ENCODE measurements at regions not wholly inside any gene's neighbourhood (a gene's known extent, or its start where the extent isn't known, plus 50 kb on each side); places are given as distances from the start of the nearest gene placed in this dataset.

DNA sequence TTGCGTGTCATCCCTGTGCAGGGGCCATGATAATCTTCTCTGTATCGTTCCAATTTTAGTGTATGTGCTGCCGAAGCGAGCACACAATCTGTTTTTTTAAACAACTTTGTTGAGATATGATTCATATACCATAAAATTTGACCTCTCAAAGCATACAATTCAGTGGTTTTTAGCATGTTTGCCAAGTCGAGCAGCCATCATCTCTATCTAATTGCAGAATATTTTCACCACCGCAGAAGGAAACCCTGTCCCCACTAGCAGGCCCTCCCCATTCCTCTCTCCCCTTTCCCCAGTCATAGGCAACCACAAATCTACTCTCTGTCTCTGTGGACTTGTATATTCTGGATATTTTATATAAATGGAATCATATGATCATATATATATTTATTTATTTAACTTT is 78.7 kb upstream of the TINAGL1 start:
- no peaks in the 10 kb centered on the region for H4K20me1 ChIP-seq (ENCODE audit: insufficient read depth, low read length)
- H3K79me2 ChIP-seq (ENCODE audit: insufficient read depth, low read depth, low read length) = no peaks in the 10 kb centered on the region
- no peak for TF ChIP-seq EZH2phosphoT487 (IDR thresholded peaks at IDR 0.05; ENCODE audit: borderline replicate concordance, low read depth, low read length)
- TF ChIP-seq CTCF (conservative IDR thresholded peaks at IDR 0.05; ENCODE audit: low read length) = no peak
- ChIA-PET CTCF (ENCODE audit: unreplicated experiment) (no interaction called here), POLR2A (no interaction called here)
- H3K9me3 ChIP-seq (ENCODE audit: low read length) = no peaks in the 10 kb centered on the region
- no TSS peak for BruUV-seq (replicated peaks)
- H3K27ac ChIP-seq (ENCODE audit: low read depth, low read length, poor library complexity, severe bottlenecking) = no peak overlapping the region
- H3K36me3 ChIP-seq (ENCODE audit: insufficient read depth, low read length) = no peaks in the 10 kb centered on the region
- H3K4me1 ChIP-seq (ENCODE audit: insufficient read depth, low read length, poor library complexity, severe bottlenecking) = peaks cover 14% of the 10 kb centered on the region
- no peaks in the 10 kb centered on the region for H3K9me2 ChIP-seq (ENCODE audit: insufficient read depth, low read length)
- H2AFZ ChIP-seq (ENCODE audit: low read length) = no peak overlapping the region
- no peak overlapping the region for H3K4me2 ChIP-seq (ENCODE audit: low read length)
- DNase-seq (ENCODE audit: low spot score) = no peak
- intact Hi-C loops (cut with micrococcal nuclease; ENCODE audit: unreplicated experiment) = no loop called here
- no peak overlapping the region for H3K4me3 ChIP-seq (ENCODE audit: low read depth, low read length, poor library complexity, severe bottlenecking)

DNA sequence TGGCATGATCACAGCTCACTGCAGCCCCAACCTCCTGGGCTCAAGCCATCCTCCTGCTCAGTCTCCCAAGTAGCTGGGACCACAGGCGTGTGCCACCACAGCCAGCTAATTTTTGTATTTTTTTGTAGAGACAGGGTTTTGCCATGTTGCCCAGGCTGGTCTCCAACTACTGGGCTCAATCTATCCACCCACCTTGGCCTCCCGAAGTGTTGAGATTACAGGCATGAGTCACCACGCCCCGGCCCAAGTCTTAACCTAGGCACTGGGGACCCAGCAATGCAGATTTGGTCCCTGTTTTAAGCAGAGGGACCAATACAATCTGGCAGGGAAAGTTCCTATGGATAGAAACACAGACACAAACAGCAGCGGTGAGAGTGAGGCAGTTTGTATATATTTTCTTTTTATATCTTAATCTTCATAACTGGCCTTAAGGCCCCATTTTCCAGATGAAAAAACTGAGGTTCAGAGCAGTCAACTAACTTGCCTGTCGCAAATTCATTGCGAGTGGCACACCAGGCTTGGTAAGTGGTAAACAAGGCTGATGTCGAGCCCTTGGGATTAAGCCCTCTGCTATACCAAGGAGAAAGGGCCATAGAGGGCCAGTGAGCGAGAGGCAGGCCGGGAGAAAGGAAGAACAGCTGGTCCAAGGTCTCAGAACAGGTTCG is 77.8 kb upstream of the TINAGL1 start:
- Histone ChIP-seq H3K4me2 (ENCODE audit: low read length) (no peak overlapping the region), H4K20me1 (ENCODE audit: insufficient read depth, low read length) (no peaks in the 10 kb centered on the region), H3K79me2 (ENCODE audit: insufficient read depth, low read depth, low read length) (no peaks in the 10 kb centered on the region), H3K36me3 (ENCODE audit: insufficient read depth, low read length) (no peaks in the 10 kb centered on the region), H2AFZ (ENCODE audit: low read length) (no peak overlapping the region), H3K9me3 (ENCODE audit: low read length) (no peaks in the 10 kb centered on the region), H3K4me3 (ENCODE audit: low read depth, low read length, poor library complexity, severe bottlenecking) (no peak overlapping the region), H3K27ac (ENCODE audit: low read depth, low read length, poor library complexity, severe bottlenecking) (no peak overlapping the region), H3K9me2 (ENCODE audit: insufficient read depth, low read length) (no peaks in the 10 kb centered on the region), H3K4me1 (ENCODE audit: insufficient read depth, low read length, poor library complexity, severe bottlenecking) (peaks cover 10% of the 10 kb centered on the region)
- TF ChIP-seq EZH2phosphoT487 (IDR thresholded peaks at IDR 0.05; ENCODE audit: borderline replicate concordance, low read depth, low read length) (no peak), CTCF (conservative IDR thresholded peaks at IDR 0.05; ENCODE audit: low read length) (no peak)
- ChIA-PET CTCF (ENCODE audit: unreplicated experiment) (no interaction called here), POLR2A (interaction anchor here (0.7 kb wide), 1 partner anchor 674 kb away, joined by 3 read pairs; no protein-coding TSS in a partner anchor)
- no TSS peak for BruUV-seq (replicated peaks)
- DNase-seq (ENCODE audit: low spot score) = no peak
- intact Hi-C loops (cut with micrococcal nuclease; ENCODE audit: unreplicated experiment) = no loop called here

DNA sequence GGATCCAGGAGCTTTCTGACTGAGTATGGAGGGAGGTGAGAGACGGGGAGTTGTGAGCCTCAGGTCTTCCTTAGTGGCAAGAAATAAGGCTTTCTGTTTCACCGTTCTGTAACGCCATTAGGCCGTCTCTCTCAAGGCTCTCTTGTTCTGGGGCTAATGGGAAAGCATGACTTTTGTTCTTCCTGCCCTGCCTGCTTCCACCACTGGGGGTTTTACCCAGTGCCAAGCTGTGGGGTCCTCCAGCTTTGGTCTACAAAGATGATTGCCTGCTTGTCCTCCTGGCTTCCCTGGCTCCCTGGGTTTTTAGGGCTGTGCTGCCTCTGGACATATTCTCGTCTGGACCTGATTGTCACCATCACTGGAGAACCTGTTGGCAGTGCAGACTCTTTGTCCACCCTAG is 74.8 kb upstream of the TINAGL1 start:
- CTCF ChIA-PET (ENCODE audit: unreplicated experiment) = no interaction called here
- no peak overlapping the region for H3K4me2 ChIP-seq (ENCODE audit: low read length)
- H3K9me2 ChIP-seq (ENCODE audit: insufficient read depth, low read length) = no peaks in the 10 kb centered on the region
- H4K20me1 ChIP-seq (ENCODE audit: insufficient read depth, low read length) = no peaks in the 10 kb centered on the region
- no peak for DNase-seq (ENCODE audit: low spot score)
- no peaks in the 10 kb centered on the region for H3K36me3 ChIP-seq (ENCODE audit: insufficient read depth, low read length)
- no peak overlapping the region for H2AFZ ChIP-seq (ENCODE audit: low read length)
- H3K4me1 ChIP-seq (ENCODE audit: insufficient read depth, low read length, poor library complexity, severe bottlenecking) = no peaks in the 10 kb centered on the region
- no peaks in the 10 kb centered on the region for H3K9me3 ChIP-seq (ENCODE audit: low read length)
- H3K27ac ChIP-seq (ENCODE audit: low read depth, low read length, poor library complexity, severe bottlenecking) = no peak overlapping the region
- TF ChIP-seq EZH2phosphoT487 (IDR thresholded peaks at IDR 0.05; ENCODE audit: borderline replicate concordance, low read depth, low read length) = no peak
- TF ChIP-seq CTCF (conservative IDR thresholded peaks at IDR 0.05; ENCODE audit: low read length) = 0 out of 2 replicates have a peak, but pooled peaks have one; percentile 34
- H3K79me2 ChIP-seq (ENCODE audit: insufficient read depth, low read depth, low read length) = no peaks in the 10 kb centered on the region
- intact Hi-C loops (cut with micrococcal nuclease; ENCODE audit: unreplicated experiment) = no loop called here
- H3K4me3 ChIP-seq (ENCODE audit: low read depth, low read length, poor library complexity, severe bottlenecking) = no peak overlapping the region
- POLR2A ChIA-PET = no interaction called here
- no TSS peak for BruUV-seq (replicated peaks)

All from OCI-LY7 (cell line).